SHP77 (cell line): ENCODE measurements at regions not wholly inside any gene's neighbourhood (a gene's known extent, or its start where the extent isn't known, plus 50 kb on each side); places are given as distances from the start of the nearest gene placed in this dataset.

Experiments
- DNase-seq, 2 experiments: peaks; one replicate each; lab custom pipeline; 2025; lab: John Stamatoyannopoulos, UW

GRCh38 chr10:117716889-117717288 is 174.3 kb downstream of the EMX2 start:
- DNase-seq: no peak

GRCh38 chr10:117718986-117719920 is 176.7 kb downstream of the EMX2 start:
- no peak for DNase-seq

- DNase-seq: no peak
These were observed 178.6 kb downstream of the EMX2 start for GRCh38 chr10:117720931-117721835.

GRCh38 chr10:117721873-117722272 is 179.3 kb downstream of the EMX2 start:
- no peak for DNase-seq

- no peak for DNase-seq
These were observed 180.8 kb downstream of the EMX2 start for GRCh38 chr10:117723343-117723742.

GRCh38 chr10:117725993-117726392 is 183.4 kb downstream of the EMX2 start:
- no peak for DNase-seq

- no peak for DNase-seq
These were observed 184.2 kb downstream of the EMX2 start for GRCh38 chr10:117726596-117727295.

- DNase-seq: no peak
These were observed 184.9 kb downstream of the EMX2 start for GRCh38 chr10:117727421-117727820.

- DNase-seq: no peak
These were observed 185.5 kb downstream of the EMX2 start for GRCh38 chr10:117728087-117728486.

- no peak for DNase-seq
These were observed 186.6 kb downstream of the EMX2 start for GRCh38 chr10:117729156-117729555.

- DNase-seq: no peak
These were observed 188.7 kb downstream of the EMX2 start for GRCh38 chr10:117731121-117731791.

- no peak for DNase-seq
These were observed 192.3 kb downstream of the EMX2 start for GRCh38 chr10:117734731-117735405.

GRCh38 chr10:117736655-117737054 is 194.1 kb downstream of the EMX2 start:
- DNase-seq: no peak

GRCh38 chr10:117740088-117740487 is 197.5 kb downstream of the EMX2 start:
- DNase-seq: no peak

GRCh38 chr10:117740691-117741222 is 198.2 kb downstream of the EMX2 start:
- no peak for DNase-seq

GRCh38 chr10:117741524-117741923 is 199.0 kb downstream of the EMX2 start:
- DNase-seq: no peak

- no peak for DNase-seq
These were observed 201.0 kb downstream of the EMX2 start for GRCh38 chr10:117743509-117743908.

- DNase-seq: no peak
These were observed 202.8 kb downstream of the EMX2 start for GRCh38 chr10:117745301-117745700.

GRCh38 chr10:117746541-117747448 is 204.2 kb downstream of the EMX2 start:
- DNase-seq: no peak

- DNase-seq: no peak
These were observed 205.1 kb downstream of the EMX2 start for GRCh38 chr10:117747636-117748035.
